Activated CD8-positive, alpha-beta T cell treated with anti-CD3 and anti-CD28 coated beads, Interleukin-2, amount 10 ng/mL, durations not matched to agents 7 days and 5 days (primary cell): ENCODE measurements at regions not wholly inside any gene's neighbourhood (a gene's known extent, or its start where the extent isn't known, plus 50 kb on each side); places are given as distances from the start of the nearest gene placed in this dataset.

Experiments used
- ATAC-seq: fragments of 150-1000 bp; cut with Tn5 transposase; one replicate; pipeline ENCODE4 v1.10.0; 2021; ENCODE audit warnings: moderate library complexity
- CTCF ChIA-PET: fragments of 350-600 bp; sonication (Branson Sonifier 250); formaldehyde crosslinking; loops from one replicate; lab custom pipeline; 2021; ENCODE audit warnings: antibody characterized with exemption; lab: Charles Lee
- POLR2A ChIA-PET: fragments of 350-600 bp; sonication (Branson Sonifier 250); formaldehyde crosslinking; loops from one replicate; lab custom pipeline; 2021; ENCODE audit warnings: antibody characterized with exemption; lab: Charles Lee
- DNase-seq: peaks from one replicate; pipeline ENCODE4 v3.0.0-alpha.2; 2020
- H3K27ac Mint-ChIP-seq: one replicate; pipeline ENCODE4 v1.8.0; 2021; ENCODE audit warnings: mild to moderate bottlenecking, mixed read lengths
- H3K27me3 Mint-ChIP-seq: one replicate; pipeline ENCODE4 v1.8.0; 2021; ENCODE audit warnings: low read depth, mixed read lengths
- H3K36me3 Mint-ChIP-seq: one replicate; pipeline ENCODE4 v1.8.0; 2021; ENCODE audit warnings: low read depth, mixed read lengths
- H3K4me1 Mint-ChIP-seq: one replicate; pipeline ENCODE4 v1.8.0; 2021; ENCODE audit warnings: low read depth, mixed read lengths
- H3K4me3 Mint-ChIP-seq: one replicate; pipeline ENCODE4 v1.8.0; 2021; ENCODE audit warnings: mild to moderate bottlenecking, mixed read lengths
- H3K9me3 Mint-ChIP-seq: one replicate; pipeline ENCODE4 v1.8.0; 2022; ENCODE audit warnings: mixed read lengths; ENCODE audit not compliant: insufficient read depth

DNA sequence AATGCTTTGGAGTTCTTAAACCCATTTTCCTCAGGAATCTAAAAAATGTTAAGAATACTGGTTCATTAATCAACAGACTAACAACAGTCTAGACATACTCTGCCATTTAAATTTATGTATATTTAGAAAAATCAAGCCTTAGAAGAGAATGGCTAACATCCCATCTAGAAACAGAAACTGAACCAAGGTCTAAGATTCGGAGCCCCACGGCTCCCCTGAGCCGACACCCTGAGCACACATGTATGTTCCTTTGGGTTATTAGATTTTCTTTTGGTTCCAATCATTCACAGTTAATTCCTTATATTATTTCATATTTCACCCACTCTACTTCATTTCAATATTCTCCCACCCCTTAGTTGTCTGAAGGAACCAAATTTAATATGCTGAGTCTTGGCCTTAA is 94.8 kb upstream of the HNRNPA3 start:
- no peak overlapping the region for H3K4me3 Mint-ChIP-seq
- peaks cover 10% of the 10 kb centered on the region for H3K27me3 Mint-ChIP-seq
- no peak overlapping the region for H3K27ac Mint-ChIP-seq
- ATAC-seq (no peak), DNase-seq (no peak)
- ChIA-PET CTCF (no interaction called here), POLR2A (no interaction called here)
- H3K9me3 Mint-ChIP-seq: no peaks in the 10 kb centered on the region
- no peaks in the 10 kb centered on the region for H3K36me3 Mint-ChIP-seq
- no peaks in the 10 kb centered on the region for H3K4me1 Mint-ChIP-seq

DNA sequence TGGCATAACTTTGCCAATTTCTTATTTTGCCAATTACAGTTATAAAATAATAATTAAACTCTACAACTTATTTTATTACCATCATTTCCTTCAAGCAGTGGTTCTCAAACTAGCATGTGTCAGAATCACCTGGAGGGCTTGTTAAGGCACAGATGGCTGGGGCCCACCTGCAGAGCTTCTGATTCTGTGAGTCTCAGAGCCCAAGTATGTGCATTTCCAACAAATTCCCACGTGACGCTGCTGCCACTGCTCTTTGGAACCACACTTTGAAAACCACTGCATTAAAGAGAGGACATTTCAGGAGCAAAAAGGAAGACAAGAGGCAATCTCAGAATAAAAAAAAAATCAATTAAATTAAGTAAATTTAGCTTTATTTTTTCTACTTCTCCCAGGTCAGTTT is 94.0 kb upstream of the HNRNPA3 start:
- ATAC-seq (no peak), DNase-seq (no peak)
- H3K4me3 Mint-ChIP-seq: no peak overlapping the region
- H3K9me3 Mint-ChIP-seq: no peaks in the 10 kb centered on the region
- peaks cover 13% of the 10 kb centered on the region for H3K27me3 Mint-ChIP-seq
- H3K27ac Mint-ChIP-seq: no peak overlapping the region
- no peaks in the 10 kb centered on the region for H3K36me3 Mint-ChIP-seq
- no peaks in the 10 kb centered on the region for H3K4me1 Mint-ChIP-seq
- ChIA-PET CTCF (interaction anchor here (0.5 to 0.7 kb wide), 2 partner anchors 432 to 978 kb away, joined by 3 to 4 read pairs; no protein-coding TSS in a partner anchor), POLR2A (no interaction called here)

DNA sequence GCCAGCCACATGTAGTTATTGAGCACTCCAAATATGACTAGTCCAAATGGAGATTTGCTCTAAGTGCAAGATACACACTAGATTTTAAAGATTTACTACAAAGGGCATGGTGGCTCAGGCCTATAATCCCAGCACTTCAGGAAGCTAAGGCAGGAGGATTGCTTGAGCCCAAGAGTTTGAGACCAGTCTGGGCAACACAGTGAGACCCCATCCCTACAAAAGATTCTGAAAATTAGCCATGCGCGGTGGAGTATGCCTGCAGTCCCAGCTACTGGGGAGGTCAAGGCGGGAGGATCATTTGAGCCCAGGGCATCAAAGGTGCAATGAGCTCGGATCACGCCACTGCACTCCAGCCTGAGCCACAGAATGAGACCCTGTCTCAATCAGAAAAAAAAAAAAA is 93.5 kb upstream of the HNRNPA3 start:
- POLR2A ChIA-PET: interaction anchor here (0.6 kb wide), 1 partner anchor 9 kb away, joined by 3 read pairs; no protein-coding TSS in a partner anchor
- no peaks in the 10 kb centered on the region for H3K36me3 Mint-ChIP-seq
- no peak overlapping the region for H3K4me3 Mint-ChIP-seq

DNA sequence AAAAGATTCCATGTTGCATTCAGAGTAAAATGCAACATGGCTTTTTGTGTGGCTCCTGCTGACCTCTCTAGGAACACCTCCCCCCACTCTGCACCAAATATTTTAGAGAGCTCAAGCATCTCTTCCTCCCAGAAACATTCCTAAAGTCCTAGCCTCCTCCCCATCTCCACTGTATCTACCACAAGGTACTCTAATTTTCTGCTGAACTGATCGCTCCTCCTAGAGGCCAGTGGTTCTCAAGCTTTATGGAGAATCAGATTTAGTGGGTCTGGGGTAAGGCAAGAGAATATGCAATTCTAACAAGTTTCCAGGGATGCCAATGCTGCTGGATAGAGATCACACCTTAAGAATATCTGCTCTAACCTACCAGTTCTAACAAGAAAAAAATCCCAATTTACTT is 89.5 kb upstream of the HNRNPA3 start:
- Mint-ChIP-seq H3K27me3 (peaks cover 7% of the 10 kb centered on the region), H3K4me1 (no peaks in the 10 kb centered on the region), H3K4me3 (no peak overlapping the region), H3K9me3 (no peaks in the 10 kb centered on the region), H3K27ac (no peak overlapping the region), H3K36me3 (no peaks in the 10 kb centered on the region)
- POLR2A ChIA-PET: no interaction called here
- ATAC-seq (no peak), DNase-seq (no peak)
- CTCF ChIA-PET: no interaction called here

More for the DNA sequence above, 93.5 kb upstream of the HNRNPA3 start:
- DNase-seq (no peak), ATAC-seq (no peak)
- CTCF ChIA-PET: interaction anchor here (0.5 to 0.7 kb wide), 2 partner anchors 432 to 977 kb away, joined by 3 to 4 read pairs; no protein-coding TSS in a partner anchor
- no peaks in the 10 kb centered on the region for H3K4me1 Mint-ChIP-seq
- H3K27ac Mint-ChIP-seq: no peak overlapping the region
- H3K27me3 Mint-ChIP-seq: peaks cover 13% of the 10 kb centered on the region
- H3K9me3 Mint-ChIP-seq: no peaks in the 10 kb centered on the region

DNA sequence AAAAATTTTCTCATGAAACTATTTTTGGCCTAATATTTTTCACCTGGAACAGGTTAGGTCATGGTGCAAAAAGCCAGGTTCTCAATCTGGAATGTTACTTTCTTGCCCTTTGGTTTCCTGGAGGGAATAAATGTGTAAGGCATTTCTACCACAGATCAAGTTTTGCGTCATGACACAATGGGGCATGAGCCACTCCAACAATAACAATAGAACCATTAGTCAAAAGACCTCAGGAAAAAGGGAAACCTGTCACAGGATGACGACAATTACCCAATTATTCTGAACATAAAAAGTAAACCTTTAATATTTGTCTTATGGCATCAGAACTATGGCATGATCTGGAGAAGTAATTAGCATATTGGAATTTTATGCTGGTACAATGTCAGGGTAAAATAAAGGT is 88.2 kb upstream of the HNRNPA3 start:
- CTCF ChIA-PET: no interaction called here
- Mint-ChIP-seq H3K9me3 (no peaks in the 10 kb centered on the region), H3K27me3 (peaks cover 7% of the 10 kb centered on the region), H3K36me3 (no peaks in the 10 kb centered on the region), H3K4me3 (no peak overlapping the region), H3K27ac (no peak overlapping the region), H3K4me1 (peaks cover 4% of the 10 kb centered on the region)
- POLR2A ChIA-PET: no interaction called here
- ATAC-seq: no peak
- DNase-seq: no peak

DNA sequence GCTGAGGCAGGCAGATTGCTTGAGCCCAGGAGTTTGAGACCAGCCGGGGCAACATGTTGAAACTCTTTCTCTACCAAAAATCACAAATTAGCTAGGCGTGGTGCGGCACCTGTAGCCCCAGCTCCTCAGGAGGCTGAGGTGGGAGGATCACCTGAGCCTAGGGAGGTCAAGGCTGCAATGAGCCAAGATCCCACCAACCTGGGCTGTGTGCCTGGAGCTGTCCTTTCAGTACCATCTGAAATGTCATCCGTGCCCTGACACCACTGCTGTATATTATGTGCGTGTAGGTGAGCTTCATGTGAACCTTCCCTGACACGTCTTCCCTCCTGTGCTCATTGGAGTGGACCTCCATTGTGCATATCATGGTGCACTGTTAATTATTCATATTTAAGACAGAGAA is 84.8 kb upstream of the HNRNPA3 start:
- Mint-ChIP-seq H3K4me1 (peaks cover 14% of the 10 kb centered on the region), H3K27me3 (peaks cover 9% of the 10 kb centered on the region), H3K4me3 (no peak overlapping the region), H3K36me3 (no peaks in the 10 kb centered on the region), H3K9me3 (no peaks in the 10 kb centered on the region), H3K27ac (no peak overlapping the region)
- ChIA-PET POLR2A (no interaction called here), CTCF (no interaction called here)
- DNase-seq (no peak), ATAC-seq (no peak)

DNA sequence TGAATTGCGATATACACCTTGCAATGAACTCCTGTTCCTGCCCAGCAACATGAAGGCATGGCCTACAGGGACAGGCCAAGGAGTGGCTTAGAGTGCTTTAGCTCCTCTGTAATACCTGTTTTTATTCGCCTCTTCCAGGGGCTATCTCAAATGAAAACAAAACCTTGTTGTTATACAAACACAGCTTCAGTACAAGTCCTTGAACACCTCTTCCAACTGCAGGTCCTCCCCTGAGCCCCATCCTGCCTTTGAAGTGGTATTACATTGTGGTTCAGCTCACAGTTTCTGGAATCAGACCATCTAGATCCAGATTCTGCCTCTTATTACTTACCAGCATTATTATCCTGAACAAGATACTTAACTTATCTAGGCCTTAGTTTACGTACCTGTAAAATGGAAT is 83.0 kb upstream of the HNRNPA3 start:
- CTCF ChIA-PET: interaction anchor here (2.0 kb wide), 1 partner anchor 19 kb away, joined by 11 read pairs; no protein-coding TSS in a partner anchor

DNA sequence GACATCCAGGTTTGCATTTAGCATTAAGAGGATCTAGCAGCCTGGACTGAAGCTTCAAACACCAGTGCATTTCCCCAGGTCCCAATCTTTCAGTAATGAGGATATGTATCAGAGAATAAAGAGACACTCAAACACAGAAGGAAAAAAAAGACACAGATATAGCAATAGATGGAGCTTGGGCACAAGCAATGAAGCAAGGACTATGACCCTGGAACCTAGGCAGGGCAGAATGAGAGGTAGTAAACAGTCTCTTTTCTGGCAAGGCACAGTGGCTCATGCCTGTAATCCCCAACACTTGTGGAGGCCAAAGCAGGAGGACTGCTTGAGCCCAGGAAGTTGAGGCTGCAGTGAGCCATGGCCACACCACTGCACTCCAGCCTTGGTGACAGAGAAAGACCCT is 80.7 kb upstream of the HNRNPA3 start:
- POLR2A ChIA-PET: no interaction called here

More for the DNA sequence above, 83.0 kb upstream of the HNRNPA3 start:
- ATAC-seq: peak; percentile 47
- no peaks in the 10 kb centered on the region for H3K9me3 Mint-ChIP-seq
- no peaks in the 10 kb centered on the region for H3K36me3 Mint-ChIP-seq
- H3K4me1 Mint-ChIP-seq: peaks cover 14% of the 10 kb centered on the region
- H3K4me3 Mint-ChIP-seq: no peak overlapping the region
- POLR2A ChIA-PET: no interaction called here
- H3K27me3 Mint-ChIP-seq: peaks cover 7% of the 10 kb centered on the region
- H3K27ac Mint-ChIP-seq: no peak overlapping the region
- DNase-seq: no peak

DNA sequence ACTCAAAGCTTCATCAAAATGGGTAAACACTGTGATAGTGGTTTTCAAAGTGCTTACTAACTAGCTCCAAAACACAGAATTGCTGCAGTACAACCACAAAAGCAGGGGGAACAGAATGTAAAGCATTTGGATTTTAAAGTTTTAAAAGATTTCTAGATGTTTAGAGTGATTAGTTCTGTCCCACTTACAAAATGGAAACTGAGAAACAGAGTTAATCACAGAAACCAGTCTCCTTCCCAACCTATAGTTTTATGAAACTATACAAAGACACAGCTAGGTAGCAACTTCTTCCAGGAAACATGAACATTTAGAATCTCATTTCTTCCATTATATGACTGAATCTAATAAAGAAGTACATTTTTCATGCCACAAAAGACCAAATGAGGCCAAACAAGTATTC is 73.8 kb upstream of the HNRNPA3 start:
- H3K36me3 Mint-ChIP-seq: no peaks in the 10 kb centered on the region
- DNase-seq (no peak), ATAC-seq (no peak)
- ChIA-PET CTCF (interaction anchor here (1.1 to 6.2 kb wide), 2 partner anchors 10 to 26 kb away, joined by 3 to 40 read pairs; no protein-coding TSS in a partner anchor), POLR2A (no interaction called here)
- no peaks in the 10 kb centered on the region for H3K9me3 Mint-ChIP-seq
- H3K4me1 Mint-ChIP-seq: peaks cover 2% of the 10 kb centered on the region
- no peak overlapping the region for H3K4me3 Mint-ChIP-seq
- H3K27me3 Mint-ChIP-seq: peaks cover 10% of the 10 kb centered on the region
- no peak overlapping the region for H3K27ac Mint-ChIP-seq

More for the DNA sequence above, 80.7 kb upstream of the HNRNPA3 start:
- Mint-ChIP-seq H3K27me3 (peaks cover 8% of the 10 kb centered on the region), H3K4me3 (no peak overlapping the region), H3K9me3 (no peaks in the 10 kb centered on the region), H3K36me3 (no peaks in the 10 kb centered on the region), H3K27ac (no peak overlapping the region), H3K4me1 (peaks cover 14% of the 10 kb centered on the region)
- no peak for ATAC-seq
- no peak for DNase-seq
- CTCF ChIA-PET: no interaction called here

DNA sequence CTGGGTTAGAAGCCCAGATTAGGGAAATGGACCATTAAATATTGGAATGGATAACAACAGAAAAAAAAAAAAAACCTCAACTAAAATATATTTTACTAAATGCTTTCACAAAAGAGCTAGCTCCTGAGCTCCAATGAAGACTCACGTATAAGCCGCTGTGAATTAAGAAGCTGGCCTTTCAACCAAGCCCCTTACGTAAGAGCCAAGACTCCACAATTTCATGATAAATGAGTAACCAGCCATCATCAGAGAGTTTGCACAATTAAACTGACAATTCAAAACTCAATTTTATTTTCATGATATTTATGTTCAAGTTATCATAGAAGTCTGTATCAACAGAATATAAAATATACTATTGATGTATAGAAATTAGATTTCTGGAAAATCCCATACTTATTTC is 70.7 kb upstream of the HNRNPA3 start:
- Mint-ChIP-seq H3K9me3 (no peaks in the 10 kb centered on the region), H3K36me3 (no peaks in the 10 kb centered on the region), H3K4me3 (no peak overlapping the region), H3K4me1 (peaks cover 2% of the 10 kb centered on the region), H3K27ac (no peak overlapping the region), H3K27me3 (peaks cover 16% of the 10 kb centered on the region)
- no peak for DNase-seq
- POLR2A ChIA-PET: no interaction called here
- no peak for ATAC-seq
- CTCF ChIA-PET: interaction anchor here (1.0 to 6.2 kb wide), 3 partner anchors 7 to 490 kb away, joined by 3 to 40 read pairs (median 3); no protein-coding TSS in a partner anchor

DNA sequence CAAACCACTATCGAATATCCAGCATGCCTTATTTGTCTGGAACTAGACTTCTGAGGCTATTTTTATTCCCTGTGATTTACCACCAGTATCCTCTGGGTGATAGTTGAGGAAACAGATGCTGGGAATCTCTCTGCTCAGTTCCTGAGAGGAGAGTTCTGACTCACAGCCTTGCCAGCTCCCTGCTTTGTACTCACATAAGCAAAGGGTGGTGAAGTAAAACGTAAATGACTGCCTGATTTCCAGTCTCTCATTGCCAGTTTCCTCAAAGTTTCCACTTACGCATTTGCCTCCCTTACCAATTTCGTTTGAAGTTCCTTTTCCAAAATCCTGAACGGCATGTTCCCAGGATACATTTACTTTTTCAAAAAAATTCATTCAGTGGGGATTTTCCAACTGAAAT is 69.2 kb upstream of the HNRNPA3 start:
- Mint-ChIP-seq H3K27me3 (peaks cover 21% of the 10 kb centered on the region), H3K4me1 (peaks cover 10% of the 10 kb centered on the region), H3K4me3 (no peak overlapping the region), H3K36me3 (no peaks in the 10 kb centered on the region), H3K27ac (no peak overlapping the region), H3K9me3 (no peaks in the 10 kb centered on the region)
- ATAC-seq (no peak), DNase-seq (no peak)
- ChIA-PET CTCF (interaction anchor here (1.0 to 1.2 kb wide), 3 partner anchors 22 to 324 kb away, joined by 3 to 4 read pairs (median 3); no protein-coding TSS in a partner anchor), POLR2A (no interaction called here)

DNA sequence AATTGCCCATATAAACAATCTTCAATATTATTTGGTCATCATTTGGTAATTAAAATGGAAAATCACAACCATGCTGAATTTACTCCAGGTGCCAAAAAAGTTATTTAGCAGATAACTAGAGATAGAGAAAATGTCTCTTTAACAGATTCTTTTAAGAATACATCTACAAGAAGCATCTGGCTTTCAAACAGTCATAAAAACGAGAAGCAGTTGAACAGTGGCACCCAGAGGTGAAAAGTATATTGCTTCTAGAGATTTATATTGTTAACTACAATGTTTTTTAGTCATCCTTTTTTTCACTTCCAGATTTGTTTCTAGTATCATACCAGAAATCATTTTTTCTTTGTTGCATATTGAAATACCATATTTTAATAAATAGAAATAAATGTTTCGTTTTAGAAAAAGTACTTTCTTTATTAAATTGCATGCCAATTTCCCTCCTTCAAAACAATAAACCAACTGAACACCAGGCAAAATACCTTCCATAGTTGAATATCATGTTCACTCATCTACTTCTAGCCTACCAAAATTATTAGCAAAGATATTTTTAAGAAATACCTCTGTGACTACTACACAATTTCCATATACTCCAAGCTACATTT is 65.4 kb upstream of the HNRNPA3 start:
- DNase-seq (peak; percentile 60), ATAC-seq (no peak)
- H3K4me3 Mint-ChIP-seq: no peak overlapping the region
- peaks cover 13% of the 10 kb centered on the region for H3K4me1 Mint-ChIP-seq
- CTCF ChIA-PET: interaction anchor here (0.7 to 4.3 kb wide), 33 partner anchors 8 to 1020 kb away, joined by 3 to 97 read pairs (median 11); no protein-coding TSS in a partner anchor
- peaks cover 41% of the 10 kb centered on the region for H3K27me3 Mint-ChIP-seq
- H3K36me3 Mint-ChIP-seq: no peaks in the 10 kb centered on the region
- H3K9me3 Mint-ChIP-seq: no peaks in the 10 kb centered on the region
- POLR2A ChIA-PET: no interaction called here
- H3K27ac Mint-ChIP-seq: no peak overlapping the region
